ENCODE measurements at regions not wholly inside any gene's neighbourhood (a gene's known extent, or its start where the extent isn't known, plus 50 kb on each side); places are given as distances from the start of the nearest gene placed in this dataset.

- TF ChIP-seq CTCF (IDR thresholded peaks at IDR 0.05) (no peak), EZH2phosphoT487 (IDR thresholded peaks at IDR 0.05) (no peak), EZH2 (IDR thresholded peaks at IDR 0.05) (no peak)
These were observed 76.3 kb upstream of the ZNF469 start for GRCh38 chr16:88306411-88306810.
